Neural cell (in vitro differentiated cells): ENCODE measurements at regions not wholly inside any gene's neighbourhood (a gene's known extent, or its start where the extent isn't known, plus 50 kb on each side); places are given as distances from the start of the nearest gene placed in this dataset.

Source experiments
- H2AFZ ChIP-seq: fragments of 200-600, 300-800 bp; sonication (generic), shearing (Covaris generic); 2 replicates; pipeline ENCODE4 v1.6.0; 2014; ENCODE audit warnings: low read depth, mild to moderate bottlenecking, antibody characterized with exemption, low read length, moderate library complexity
- H3F3A ChIP-seq: fragments of 200-600 bp; shearing (Covaris generic); 2 replicates; pipeline ENCODE4 v1.6.1; 2016; ENCODE audit warnings: mild to moderate bottlenecking, moderate library complexity, mixed read lengths, antibody characterized with exemption, low read length; ENCODE audit not compliant: insufficient read depth, poor library complexity, severe bottlenecking
- H3K27ac ChIP-seq: fragments of 200-600, 300-800 bp; sonication (generic), shearing (Covaris generic); 2 replicates; pipeline ENCODE4 v1.5.1; 2014; ENCODE audit warnings: mild to moderate bottlenecking, low read length, moderate library complexity
- H3K27me3 ChIP-seq: fragments of 300-800, 200-600 bp; sonication (generic), shearing (Covaris generic); 2 replicates; pipeline ENCODE4 v1.6.0; 2014; ENCODE audit warnings: mild to moderate bottlenecking, low read depth, low read length, moderate library complexity; ENCODE audit not compliant: insufficient read depth
- H3K36me3 ChIP-seq: fragments of 300-800, 200-600 bp; sonication (generic), shearing (Covaris generic); 2 replicates; pipeline ENCODE4 v1.5.1; 2014; ENCODE audit warnings: mild to moderate bottlenecking, antibody characterized with exemption, low read length, moderate library complexity; ENCODE audit not compliant: insufficient read depth
- H3K4me2 ChIP-seq: fragments of 300-800, 200-600 bp; sonication (generic), shearing (Covaris generic); 2 replicates; pipeline ENCODE4 v1.6.0; 2014; ENCODE audit warnings: mild to moderate bottlenecking, low read length
- H3K4me3 ChIP-seq: fragments of 300-800, 200-600 bp; sonication (generic), shearing (Covaris generic); 2 replicates; pipeline ENCODE4 v1.5.1; 2014; ENCODE audit warnings: mild to moderate bottlenecking, low read length, moderate library complexity
- H3K79me2 ChIP-seq: fragments of 200-600 bp; shearing (Covaris generic); replicated peaks from 2 replicates; pipeline ENCODE4 v1.6.0; 2014; ENCODE audit warnings: mild to moderate bottlenecking, low read length, moderate library complexity; ENCODE audit not compliant: insufficient read depth
- H3K9ac ChIP-seq: fragments of 300-800, 200-600 bp; sonication (generic), shearing (Covaris generic); 2 replicates; pipeline ENCODE4 v1.6.1; 2016; ENCODE audit warnings: mild to moderate bottlenecking, low read length, mixed read lengths
- H3K9me2 ChIP-seq: fragments of 200-600 bp; shearing (Covaris generic); 2 replicates; pipeline ENCODE4 v1.6.1; 2016; ENCODE audit warnings: mild to moderate bottlenecking, low read length, mixed read lengths; ENCODE audit not compliant: insufficient read depth
- H3K9me3 ChIP-seq: fragments of 200-600, 300-800 bp; sonication (generic), shearing (Covaris generic); 2 replicates; pipeline ENCODE4 v1.6.1; 2016; ENCODE audit warnings: mild to moderate bottlenecking, mixed run types, low read length, moderate library complexity, mixed read lengths
- H4K20me1 ChIP-seq: fragments of 200-600 bp; shearing (Covaris generic); 2 replicates; pipeline ENCODE4 v1.6.1; 2016; ENCODE audit warnings: mild to moderate bottlenecking, mixed run types; ENCODE audit not compliant: insufficient read depth
- EP300 ChIP-seq: fragments of 450-650 bp; conservative IDR thresholded peaks from 2 replicates; pipeline ENCODE4 v1.6.1; 2014; ENCODE audit warnings: antibody characterized with exemption, mild to moderate bottlenecking, moderate library complexity; ENCODE audit not compliant: poor library complexity, severe bottlenecking
- EZH2 ChIP-seq: fragments of 200-600, 300-800 bp; shearing (Covaris generic), sonication (generic); IDR thresholded peaks from 2 replicates; pipeline ENCODE4 v1.6.1; 2014; ENCODE audit warnings: antibody characterized with exemption, low read length, borderline replicate concordance, mild to moderate bottlenecking; ENCODE audit not compliant: insufficient read depth, poor library complexity, severe bottlenecking
- MXI1 ChIP-seq: fragments of 450-650 bp; conservative IDR thresholded peaks from 2 replicates; pipeline ENCODE4 v1.6.1; 2014; ENCODE audit warnings: antibody characterized with exemption, mild to moderate bottlenecking; ENCODE audit not compliant: poor library complexity, severe bottlenecking
- POLR2AphosphoS5 ChIP-seq: IDR thresholded peaks from 2 replicates; pipeline ENCODE4 v1.6.1; 2012
- RAD21 ChIP-seq: fragments of 450-650 bp; conservative IDR thresholded peaks from 2 replicates; pipeline ENCODE4 v1.6.1; 2014; ENCODE audit warnings: antibody characterized with exemption, mild to moderate bottlenecking, moderate library complexity
- SMC3 ChIP-seq: fragments of 450-650 bp; conservative IDR thresholded peaks from 2 replicates; pipeline ENCODE4 v1.6.1; 2014; ENCODE audit warnings: antibody characterized with exemption, mild to moderate bottlenecking, moderate library complexity; ENCODE audit not compliant: poor library complexity
- TAF1 ChIP-seq: IDR thresholded peaks from 2 replicates; pipeline ENCODE4 v1.6.1; 2012; ENCODE audit warnings: low read depth
- TF ChIP-seq, protein P1 (sequence below): fragments of 450-650 bp; IDR thresholded peaks from 2 replicates; pipeline ENCODE4 v1.5.1; 2014; ENCODE audit warnings: antibody characterized with exemption, mild to moderate bottlenecking, moderate library complexity; ENCODE audit not compliant: poor library complexity, severe bottlenecking
- TF ChIP-seq, protein P2 (sequence below): IDR thresholded peaks from 2 replicates; pipeline ENCODE4 v1.6.1; 2012; ENCODE audit warnings: borderline replicate concordance

DNA sequence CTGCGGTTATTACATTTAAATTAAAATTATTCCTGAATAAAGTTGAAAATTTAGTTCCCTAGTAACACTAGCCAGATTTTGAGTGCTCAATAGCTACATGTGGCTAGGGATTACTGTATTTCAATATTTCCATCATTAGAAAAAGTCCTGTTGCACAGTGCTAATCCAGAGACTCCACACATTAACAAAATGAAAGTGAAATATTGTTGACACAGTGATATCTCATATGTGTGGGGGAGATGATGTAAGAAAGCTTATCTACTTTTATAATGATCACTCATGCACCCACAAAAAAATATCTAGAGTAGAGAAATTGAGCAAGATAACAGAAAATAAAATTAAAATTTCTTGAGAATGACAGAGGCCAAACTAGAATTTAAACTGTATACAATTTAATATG lies 74.9 kb downstream of the MAGEB10 start:
- no peak overlapping the region for H3K4me3 ChIP-seq
- no peak overlapping the region for H2AFZ ChIP-seq
- no peaks in the 10 kb centered on the region for H3K27me3 ChIP-seq

DNA sequence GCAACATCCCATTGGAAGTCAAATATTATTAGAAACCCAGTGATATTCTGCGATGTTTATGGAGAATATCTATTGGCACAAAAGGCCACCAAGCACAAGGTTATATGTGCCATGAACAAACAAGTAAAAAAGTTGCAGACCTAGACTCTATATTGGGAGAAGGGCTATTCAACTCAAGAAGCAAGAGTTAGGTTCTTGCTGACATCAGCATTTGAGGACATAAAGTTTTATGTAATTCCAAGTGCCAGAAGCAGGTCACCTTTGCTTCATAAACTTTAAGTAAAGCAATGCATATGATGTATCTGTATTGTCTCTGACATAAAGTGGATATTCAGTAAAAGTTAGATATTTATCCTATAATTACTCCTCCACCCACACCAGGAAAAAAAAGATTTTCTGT lies 71.1 kb downstream of the MAGEB10 start:
- H3K27ac ChIP-seq = no peak overlapping the region
- no peaks in the 10 kb centered on the region for H3K9me3 ChIP-seq
- no peaks in the 10 kb centered on the region for H3K79me2 ChIP-seq
- no peak overlapping the region for H3K4me3 ChIP-seq
- no peak for TF ChIP-seq RAD21
- TF ChIP-seq, protein P1, sequence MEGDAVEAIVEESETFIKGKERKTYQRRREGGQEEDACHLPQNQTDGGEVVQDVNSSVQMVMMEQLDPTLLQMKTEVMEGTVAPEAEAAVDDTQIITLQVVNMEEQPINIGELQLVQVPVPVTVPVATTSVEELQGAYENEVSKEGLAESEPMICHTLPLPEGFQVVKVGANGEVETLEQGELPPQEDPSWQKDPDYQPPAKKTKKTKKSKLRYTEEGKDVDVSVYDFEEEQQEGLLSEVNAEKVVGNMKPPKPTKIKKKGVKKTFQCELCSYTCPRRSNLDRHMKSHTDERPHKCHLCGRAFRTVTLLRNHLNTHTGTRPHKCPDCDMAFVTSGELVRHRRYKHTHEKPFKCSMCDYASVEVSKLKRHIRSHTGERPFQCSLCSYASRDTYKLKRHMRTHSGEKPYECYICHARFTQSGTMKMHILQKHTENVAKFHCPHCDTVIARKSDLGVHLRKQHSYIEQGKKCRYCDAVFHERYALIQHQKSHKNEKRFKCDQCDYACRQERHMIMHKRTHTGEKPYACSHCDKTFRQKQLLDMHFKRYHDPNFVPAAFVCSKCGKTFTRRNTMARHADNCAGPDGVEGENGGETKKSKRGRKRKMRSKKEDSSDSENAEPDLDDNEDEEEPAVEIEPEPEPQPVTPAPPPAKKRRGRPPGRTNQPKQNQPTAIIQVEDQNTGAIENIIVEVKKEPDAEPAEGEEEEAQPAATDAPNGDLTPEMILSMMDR = no peak
- TF ChIP-seq, protein P2, sequence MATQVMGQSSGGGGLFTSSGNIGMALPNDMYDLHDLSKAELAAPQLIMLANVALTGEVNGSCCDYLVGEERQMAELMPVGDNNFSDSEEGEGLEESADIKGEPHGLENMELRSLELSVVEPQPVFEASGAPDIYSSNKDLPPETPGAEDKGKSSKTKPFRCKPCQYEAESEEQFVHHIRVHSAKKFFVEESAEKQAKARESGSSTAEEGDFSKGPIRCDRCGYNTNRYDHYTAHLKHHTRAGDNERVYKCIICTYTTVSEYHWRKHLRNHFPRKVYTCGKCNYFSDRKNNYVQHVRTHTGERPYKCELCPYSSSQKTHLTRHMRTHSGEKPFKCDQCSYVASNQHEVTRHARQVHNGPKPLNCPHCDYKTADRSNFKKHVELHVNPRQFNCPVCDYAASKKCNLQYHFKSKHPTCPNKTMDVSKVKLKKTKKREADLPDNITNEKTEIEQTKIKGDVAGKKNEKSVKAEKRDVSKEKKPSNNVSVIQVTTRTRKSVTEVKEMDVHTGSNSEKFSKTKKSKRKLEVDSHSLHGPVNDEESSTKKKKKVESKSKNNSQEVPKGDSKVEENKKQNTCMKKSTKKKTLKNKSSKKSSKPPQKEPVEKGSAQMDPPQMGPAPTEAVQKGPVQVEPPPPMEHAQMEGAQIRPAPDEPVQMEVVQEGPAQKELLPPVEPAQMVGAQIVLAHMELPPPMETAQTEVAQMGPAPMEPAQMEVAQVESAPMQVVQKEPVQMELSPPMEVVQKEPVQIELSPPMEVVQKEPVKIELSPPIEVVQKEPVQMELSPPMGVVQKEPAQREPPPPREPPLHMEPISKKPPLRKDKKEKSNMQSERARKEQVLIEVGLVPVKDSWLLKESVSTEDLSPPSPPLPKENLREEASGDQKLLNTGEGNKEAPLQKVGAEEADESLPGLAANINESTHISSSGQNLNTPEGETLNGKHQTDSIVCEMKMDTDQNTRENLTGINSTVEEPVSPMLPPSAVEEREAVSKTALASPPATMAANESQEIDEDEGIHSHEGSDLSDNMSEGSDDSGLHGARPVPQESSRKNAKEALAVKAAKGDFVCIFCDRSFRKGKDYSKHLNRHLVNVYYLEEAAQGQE = no peak
- no peak for TF ChIP-seq POLR2AphosphoS5
- TF ChIP-seq EP300 = no peak
- TF ChIP-seq SMC3 = no peak
- TF ChIP-seq EZH2 = no peak
- TF ChIP-seq MXI1 = no peak
- no peak for TF ChIP-seq TAF1
- H3K36me3 ChIP-seq = no peaks in the 10 kb centered on the region
- H3K9me2 ChIP-seq = no peaks in the 10 kb centered on the region
- H3F3A ChIP-seq = no peaks in the 10 kb centered on the region
- H3K27me3 ChIP-seq = no peaks in the 10 kb centered on the region
- no peak overlapping the region for H3K4me2 ChIP-seq
- H2AFZ ChIP-seq = no peak overlapping the region
- no peak overlapping the region for H3K9ac ChIP-seq
- no peaks in the 10 kb centered on the region for H4K20me1 ChIP-seq

More for the DNA sequence above, 74.9 kb downstream of the MAGEB10 start:
- Histone ChIP-seq H3K4me2 (no peak overlapping the region), H4K20me1 (no peaks in the 10 kb centered on the region), H3K79me2 (no peaks in the 10 kb centered on the region), H3K9me2 (no peaks in the 10 kb centered on the region), H3K9me3 (no peaks in the 10 kb centered on the region), H3K9ac (no peak overlapping the region), H3F3A (no peaks in the 10 kb centered on the region), H3K27ac (no peak overlapping the region), H3K36me3 (no peaks in the 10 kb centered on the region)
- TF ChIP-seq, protein P2 = no peak
- TF ChIP-seq MXI1 = no peak
- TF ChIP-seq POLR2AphosphoS5 = no peak
